ENCODE measurements at regions not wholly inside any gene's neighbourhood (a gene's known extent, or its start where the extent isn't known, plus 50 kb on each side); places are given as distances from the start of the nearest gene placed in this dataset.

DNA sequence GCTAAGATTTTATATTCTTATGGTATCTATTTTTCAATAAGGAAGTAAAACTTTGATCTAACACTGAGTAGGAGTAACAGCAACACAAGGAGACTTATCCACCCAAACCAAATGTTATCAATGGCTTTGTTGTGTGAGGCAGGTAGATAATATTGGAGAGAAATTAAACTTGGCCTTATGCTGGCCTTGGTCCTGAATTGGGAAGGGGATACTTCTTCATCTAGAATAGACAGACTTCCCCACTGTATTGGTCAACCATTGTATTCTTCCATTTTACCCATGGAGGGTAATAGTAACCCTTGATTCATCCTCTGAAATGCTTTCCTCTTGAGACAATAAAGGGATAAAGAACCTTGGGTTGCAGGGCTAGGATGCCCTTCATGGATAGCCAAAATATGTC is 76.3 kb upstream of the ANKFN1 start:
- Histone ChIP-seq H3K36me3 (ENCODE audit: control insufficient read depth, insufficient read depth, low read length) (no peaks in the 10 kb centered on the region), H3K9ac (ENCODE audit: low read length) (no peak overlapping the region), H3K4me3 (ENCODE audit: low read length) (no peak overlapping the region), H3K9me3 (ENCODE audit: control insufficient read depth, low read length) (no peaks in the 10 kb centered on the region), H3K4me1 (ENCODE audit: control insufficient read depth, insufficient read depth, low read length) (no peaks in the 10 kb centered on the region), H3K27me3 (ENCODE audit: control insufficient read depth, insufficient read depth, low read length) (no peaks in the 10 kb centered on the region)

DNA sequence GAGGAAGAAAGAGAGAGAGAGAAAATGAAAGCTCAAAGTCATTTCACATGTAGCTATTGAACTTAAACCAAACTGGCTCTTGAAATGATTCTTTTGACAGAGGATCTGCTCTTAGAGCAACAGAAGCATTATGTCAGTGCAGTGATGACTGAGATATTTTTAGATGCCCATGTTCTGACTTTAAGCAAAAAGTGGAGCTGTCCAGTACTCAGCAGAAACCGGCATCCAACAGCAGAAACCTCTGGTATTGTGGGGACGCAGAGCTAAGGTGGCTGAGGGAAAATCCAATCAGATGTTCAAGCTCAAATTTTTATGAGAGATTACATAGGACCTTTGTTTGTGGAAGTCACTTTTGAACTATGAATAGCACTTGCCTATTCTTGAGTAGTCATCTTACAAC is 69.8 kb upstream of the ANKFN1 start:
- no peaks in the 10 kb centered on the region for H3K4me1 ChIP-seq (ENCODE audit: control insufficient read depth, insufficient read depth, low read length)
- H3K4me3 ChIP-seq (ENCODE audit: low read length): no peak overlapping the region
- no peak overlapping the region for H3K9ac ChIP-seq (ENCODE audit: low read length)
- no peaks in the 10 kb centered on the region for H3K9me3 ChIP-seq (ENCODE audit: control insufficient read depth, low read length)
- H3K36me3 ChIP-seq (ENCODE audit: control insufficient read depth, insufficient read depth, low read length): no peaks in the 10 kb centered on the region
- no peaks in the 10 kb centered on the region for H3K27me3 ChIP-seq (ENCODE audit: control insufficient read depth, insufficient read depth, low read length)

- no peak overlapping the region for H3K9ac ChIP-seq (ENCODE audit: low read length)
- no peaks in the 10 kb centered on the region for H3K27me3 ChIP-seq (ENCODE audit: control insufficient read depth, insufficient read depth, low read length)
- H3K4me1 ChIP-seq (ENCODE audit: control insufficient read depth, insufficient read depth, low read length): no peaks in the 10 kb centered on the region
- H3K36me3 ChIP-seq (ENCODE audit: control insufficient read depth, insufficient read depth, low read length): no peaks in the 10 kb centered on the region
- H3K9me3 ChIP-seq (ENCODE audit: control insufficient read depth, low read length): no peaks in the 10 kb centered on the region
- no peak overlapping the region for H3K4me3 ChIP-seq (ENCODE audit: low read length)
Observed at GRCh38 chr17:56085576-56086267, 67.6 kb upstream of the ANKFN1 start.

- Histone ChIP-seq H3K27me3 (ENCODE audit: control insufficient read depth, insufficient read depth, low read length) (no peaks in the 10 kb centered on the region), H3K36me3 (ENCODE audit: control insufficient read depth, insufficient read depth, low read length) (no peaks in the 10 kb centered on the region), H3K9me3 (ENCODE audit: control insufficient read depth, low read length) (no peaks in the 10 kb centered on the region), H3K4me1 (ENCODE audit: control insufficient read depth, insufficient read depth, low read length) (no peaks in the 10 kb centered on the region), H3K4me3 (ENCODE audit: low read length) (no peak overlapping the region), H3K9ac (ENCODE audit: low read length) (no peak overlapping the region)
Observed at GRCh38 chr17:56087199-56087598, 66.1 kb upstream of the ANKFN1 start.

DNA sequence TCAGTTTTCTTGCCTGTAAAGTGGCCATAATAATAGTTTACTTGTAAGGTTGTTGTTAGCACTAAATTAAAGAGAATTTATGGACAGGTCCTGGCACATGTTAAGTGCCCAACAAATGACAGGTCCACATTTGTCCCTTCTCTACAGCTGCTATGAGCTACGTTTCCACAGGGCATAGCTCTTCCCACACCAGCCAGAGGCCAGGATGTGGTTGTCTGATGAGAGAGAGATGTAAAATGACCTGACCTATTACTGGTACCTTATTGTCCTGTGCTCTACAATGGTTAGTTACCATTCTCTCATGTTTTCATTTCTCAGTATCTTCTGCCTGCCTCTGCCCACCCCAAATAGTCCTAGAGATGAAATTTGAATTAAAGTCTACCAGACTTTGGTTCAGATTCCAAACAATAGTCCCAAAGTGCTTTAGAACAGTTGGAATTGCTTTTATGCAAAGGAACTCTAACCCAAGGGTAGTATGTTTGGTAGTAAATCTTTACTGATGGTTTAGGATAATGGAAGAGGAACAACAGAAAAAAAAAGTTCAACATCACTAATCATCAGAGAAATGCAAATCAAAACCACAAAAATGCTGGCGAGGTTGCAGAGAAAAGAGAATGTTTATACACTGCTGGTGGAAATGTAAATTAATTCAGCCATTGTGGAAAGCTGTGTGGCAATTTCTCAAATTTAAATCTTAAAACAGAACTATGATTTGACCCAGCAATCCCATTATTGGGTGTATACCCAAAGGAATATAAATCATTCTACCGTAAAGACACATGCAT is 57.1 kb upstream of the ANKFN1 start:
- peaks cover 7% of the 10 kb centered on the region for H3K4me1 ChIP-seq (ENCODE audit: control insufficient read depth, insufficient read depth, low read length)
- no peak overlapping the region for H3K4me3 ChIP-seq (ENCODE audit: low read length)
- H3K9ac ChIP-seq (ENCODE audit: low read length): no peak overlapping the region
- H3K36me3 ChIP-seq (ENCODE audit: control insufficient read depth, insufficient read depth, low read length): no peaks in the 10 kb centered on the region
- H3K9me3 ChIP-seq (ENCODE audit: control insufficient read depth, low read length): no peaks in the 10 kb centered on the region
- H3K27me3 ChIP-seq (ENCODE audit: control insufficient read depth, insufficient read depth, low read length): no peaks in the 10 kb centered on the region

DNA sequence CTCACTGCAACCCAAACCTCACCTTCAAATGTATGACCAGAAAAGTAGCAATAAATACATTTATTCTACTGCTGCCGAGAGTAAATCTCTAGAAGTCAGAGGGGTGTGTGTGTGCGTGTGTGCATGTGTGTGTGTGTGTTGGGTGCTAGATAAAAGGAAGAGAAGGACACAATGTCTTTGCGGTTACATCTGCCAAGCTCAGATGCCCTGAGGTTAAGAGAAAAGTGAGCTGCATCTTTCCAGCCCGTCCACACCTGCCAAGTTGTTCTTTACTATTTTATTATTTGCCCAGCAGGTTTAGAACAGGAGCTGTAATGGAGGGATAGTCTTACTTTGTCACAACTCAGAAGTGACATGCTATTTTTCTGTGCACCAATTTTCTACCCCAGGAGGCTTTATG is 54.5 kb upstream of the ANKFN1 start:
- Histone ChIP-seq H3K36me3 (ENCODE audit: control insufficient read depth, insufficient read depth, low read length) (no peaks in the 10 kb centered on the region), H3K9ac (ENCODE audit: low read length) (no peak overlapping the region), H3K4me1 (ENCODE audit: control insufficient read depth, insufficient read depth, low read length) (peaks cover 4% of the 10 kb centered on the region), H3K27me3 (ENCODE audit: control insufficient read depth, insufficient read depth, low read length) (no peaks in the 10 kb centered on the region), H3K9me3 (ENCODE audit: control insufficient read depth, low read length) (no peaks in the 10 kb centered on the region), H3K4me3 (ENCODE audit: low read length) (no peak overlapping the region)

GRCh38 chr17:56099649-56100048 is 53.6 kb upstream of the ANKFN1 start:
- no peaks in the 10 kb centered on the region for H3K27me3 ChIP-seq (ENCODE audit: control insufficient read depth, insufficient read depth, low read length)
- no peaks in the 10 kb centered on the region for H3K36me3 ChIP-seq (ENCODE audit: control insufficient read depth, insufficient read depth, low read length)
- H3K4me3 ChIP-seq (ENCODE audit: low read length): no peak overlapping the region
- H3K9ac ChIP-seq (ENCODE audit: low read length): no peak overlapping the region
- H3K9me3 ChIP-seq (ENCODE audit: control insufficient read depth, low read length): no peaks in the 10 kb centered on the region
- H3K4me1 ChIP-seq (ENCODE audit: control insufficient read depth, insufficient read depth, low read length): peaks cover 9% of the 10 kb centered on the region

Data from mucosa of stomach (tissue), 1 donor.